Heart left ventricle (tissue), 16 donors: ENCODE measurements at regions not wholly inside any gene's neighbourhood (a gene's known extent, or its start where the extent isn't known, plus 50 kb on each side); places are given as distances from the start of the nearest gene placed in this dataset.
A peak's percentile ranks its signal among the peaks of the same experiment; 100 is the strongest.

Experiments used
- ATAC-seq, 4 donors: fragments of 200-7000 bp; cut with Tn5 transposase; one replicate each; pipeline ENCODE4 v1.9.1; 2020 to 2022; ENCODE audit warnings: moderate library complexity in 4 of 4, mild to moderate bottlenecking in 3 of 4, moderate number of reproducible peaks in 1 of 4
- DNase-seq, 5 donors: peaks; one replicate each; pipeline ENCODE4 v3.0.0-alpha.2; 2020
- H3K27ac ChIP-seq, 12 donors: fragments of 200-600 bp; sonication (generic) in 4 of 12; one replicate each; pipeline versions ENCODE4 v1.5.0 to v1.8.0; 2016 to 2022; ENCODE audit warnings: mild to moderate bottlenecking in 2 of 12
- H3K27me3 ChIP-seq, 9 donors: fragments of 200-600 bp; sonication (generic) in 2 of 9; one replicate each; pipeline versions ENCODE4 v1.5.1 to v1.8.0; 2016 to 2022; ENCODE audit warnings: mild to moderate bottlenecking in 3 of 9
- H3K36me3 ChIP-seq, 9 donors: fragments of 200-600 bp; sonication (generic) in 2 of 9; one replicate each; pipeline versions ENCODE4 v1.5.0 to v1.8.0; 2018 to 2022; ENCODE audit warnings: mild to moderate bottlenecking in 2 of 9
- H3K4me1 ChIP-seq, 12 donors: fragments of 200-600 bp; sonication (generic) in 4 of 12; one replicate each; pipeline versions ENCODE4 v1.5.0 to v1.8.0; 2016 to 2022; ENCODE audit warnings: mild to moderate bottlenecking in 3 of 12
- H3K4me3 ChIP-seq, 12 donors: fragments of 200-600 bp; sonication (generic) in 4 of 12; one replicate each; pipeline versions ENCODE4 v1.5.0 to v1.8.0; 2017 to 2022; ENCODE audit warnings: mild to moderate bottlenecking in 9 of 12, moderate library complexity in 4 of 12
- H3K9me3 ChIP-seq, 12 donors: fragments of 200-600 bp; sonication (generic) in 4 of 12; one replicate each; pipeline versions ENCODE4 v1.5.0 to v1.8.0; 2016 to 2022; ENCODE audit warnings: mild to moderate bottlenecking in 1 of 12
- CTCF ChIP-seq, 12 donors: fragments of 200-600 bp; sonication (generic) in 4 of 12; IDR thresholded peaks; one replicate each; pipeline versions ENCODE4 v1.5.0 to v1.8.0; 2018 to 2022; ENCODE audit warnings: antibody characterized with exemption in 12 of 12, mild to moderate bottlenecking in 5 of 12
- POLR2A ChIP-seq, 2 donors: fragments of 450-650 bp; IDR thresholded peaks; one replicate each; pipeline ENCODE4 v1.6.1; 2017; ENCODE audit warnings: antibody characterized with exemption in 2 of 2, mild to moderate bottlenecking in 2 of 2, moderate library complexity in 2 of 2
- WGBS, 4 donors: extraction: QIAGEN DNeasy Blood & Tissue Kit in 2 of 4; methylation state at CpG; one replicate each; pipeline versions ENCODE4 v1.1.5 to v1.1.7; 2013 to 2018; 5-methylcytosine and 5-hydroxymethylcytosine counted together
- intact Hi-C, 10 donors: fragments of 100-400 bp; cut with DNase I; formaldehyde crosslinking; loops; one replicate each; pipeline versions ENCODE4 v1.11.1 to v1.14.2; 2022
- donor health status: ischemic (EF 13 %, LVEDD 7.1; RV severe dilation, severe dysfunction).
- donor health status: healthy with polysubstance abuse.
- donor health status: DM: no; HTN: yes; CAD: no.
- donor health status: DM: no; HTN: no; CAD: no.
- donor health status: ischemic (EF 25% LVEDD 6.9; RV normal size, moderate dysfunction).
- donor health status: ischemic (EF 25% LVEDD 5.7; RV mildly dilated, moderate dysfunction).
- donor health status: healthy.
- donor health status: DM: yes; HTN: yes; CAD: no.
- donor health status: ischemic (EF 35%, LVEDD 5.7; RV mildly dilated, moderate dysfunction).
- donor health status: nonischemic (EF 11% LVEDD 7.7; RV severe dilation, severe dysfunction).
- donor health status: DM: yes; HTN: yes; CAD: no.
- donor health status: PGD.
- donor health status: ischemic (EF 29% LVEDD 5.4; RV normal size, mild dysfunction).
- donor health status: nonischemic (EF 23%, LVEDD 6.1; RV moderate dilation, normal function).

- H3K9me3 ChIP-seq: no peaks in the 10 kb centered on the region
- no peaks in the 10 kb centered on the region for H3K27me3 ChIP-seq
- TF ChIP-seq POLR2A (IDR thresholded peaks at IDR 0.05) (no peak), CTCF (IDR thresholded peaks at IDR 0.05) (no peak)
- no peak for DNase-seq
- no peaks in the 10 kb centered on the region for H3K36me3 ChIP-seq
- intact Hi-C loops: no loop called here
- ATAC-seq: no peak
- no peak overlapping the region for H3K4me3 ChIP-seq
- H3K4me1 ChIP-seq: no peaks in the 10 kb centered on the region
- no peak overlapping the region for H3K27ac ChIP-seq
Measured at GRCh38 chr1:118257946-118258345, 72.9 kb upstream of the SPAG17 start.

- H3K36me3 ChIP-seq: no peaks in the 10 kb centered on the region
- WGBS, 4 donors: 84 to 91% (median 90%) methylated on average over 4 of the region's 4 CpGs
- no peaks in the 10 kb centered on the region for H3K9me3 ChIP-seq
- no peaks in the 10 kb centered on the region for H3K4me1 ChIP-seq
- DNase-seq (no peak), ATAC-seq (no peak)
- no peaks in the 10 kb centered on the region for H3K27me3 ChIP-seq
- no peak overlapping the region for H3K27ac ChIP-seq
- H3K4me3 ChIP-seq: no peak overlapping the region
- no peak for TF ChIP-seq POLR2A (IDR thresholded peaks at IDR 0.05)
- TF ChIP-seq CTCF (IDR thresholded peaks at IDR 0.05): no peak
- intact Hi-C loops: no loop called here
Measured at GRCh38 chr1:118254491-118255425, 69.7 kb upstream of the SPAG17 start.

GRCh38 chr1:118254001-118254400 is 69.0 kb upstream of the SPAG17 start:
- Histone ChIP-seq H3K9me3 (no peaks in the 10 kb centered on the region), H3K27ac (no peak overlapping the region), H3K36me3 (no peaks in the 10 kb centered on the region), H3K4me1 (no peaks in the 10 kb centered on the region), H3K4me3 (no peak overlapping the region), H3K27me3 (no peaks in the 10 kb centered on the region)
- DNase-seq (no peak), ATAC-seq (no peak)
- 57 to 69% (median 64%) methylated on average over 2 of the region's 2 CpGs for WGBS, 4 donors
- intact Hi-C loops: no loop called here
- TF ChIP-seq CTCF (IDR thresholded peaks at IDR 0.05) (no peak), POLR2A (IDR thresholded peaks at IDR 0.05) (no peak)

GRCh38 chr1:118253053-118253915 is 68.3 kb upstream of the SPAG17 start:
- Histone ChIP-seq H3K4me1 (no peaks in the 10 kb centered on the region), H3K9me3 (no peaks in the 10 kb centered on the region), H3K36me3 (no peaks in the 10 kb centered on the region), H3K4me3 (no peak overlapping the region), H3K27me3 (no peaks in the 10 kb centered on the region), H3K27ac (no peak overlapping the region)
- WGBS, 4 donors: 46 to 61% (median 54%) methylated on average over 10 of the region's 10 CpGs
- intact Hi-C loops: no loop called here
- no peak for TF ChIP-seq CTCF (IDR thresholded peaks at IDR 0.05)
- ATAC-seq: no peak
- DNase-seq: peak in 1 of 5 donors; percentile 23
